DOHH2 (cell line): ENCODE measurements at regions not wholly inside any gene's neighbourhood (a gene's known extent, or its start where the extent isn't known, plus 50 kb on each side); places are given as distances from the start of the nearest gene placed in this dataset.

ENCODE experiments used
- H3F3A ChIP-seq: fragments of 200-600 bp; sonication (generic), shearing (Covaris generic); 2 replicates; pipeline ENCODE4 v1.6.0; 2016; ENCODE audit warnings: antibody characterized with exemption, mild to moderate bottlenecking; ENCODE audit not compliant: control insufficient read depth, insufficient read depth
- H3K27ac ChIP-seq: fragments of 200-600 bp; sonication (generic); 2 replicates; pipeline ENCODE4 v1.5.1; 2014; ENCODE audit warnings: low read depth, mild to moderate bottlenecking, low read length, moderate library complexity
- H3K27me3 ChIP-seq: fragments of 200-600 bp; sonication (generic); 2 replicates; pipeline ENCODE4 v1.6.1; 2014; ENCODE audit warnings: mild to moderate bottlenecking, low read length, mixed read lengths; ENCODE audit not compliant: control insufficient read depth
- H3K36me3 ChIP-seq: fragments of 200-600 bp; sonication (generic); 2 replicates; pipeline ENCODE4 v1.6.1; 2014; ENCODE audit warnings: mild to moderate bottlenecking, low read length, moderate library complexity, mixed read lengths; ENCODE audit not compliant: control insufficient read depth
- H3K4me1 ChIP-seq: fragments of 200-600 bp; sonication (generic); 2 replicates; pipeline ENCODE4 v1.6.1; 2014; ENCODE audit warnings: mild to moderate bottlenecking, low read length, mixed read lengths; ENCODE audit not compliant: control insufficient read depth
- H3K4me2 ChIP-seq: fragments of 200-600 bp; sonication (generic); 2 replicates; pipeline ENCODE4 v1.6.0; 2014; ENCODE audit warnings: mild to moderate bottlenecking, low read length, moderate library complexity
- H3K4me3 ChIP-seq: fragments of 200-600 bp; sonication (generic); 2 replicates; pipeline ENCODE4 v1.5.1; 2014; ENCODE audit warnings: mild to moderate bottlenecking, low read length, mixed read lengths
- H3K79me2 ChIP-seq: fragments of 200-600 bp; sonication (generic); 2 replicates; pipeline ENCODE4 v1.6.1; 2014; ENCODE audit warnings: mild to moderate bottlenecking, low read length, mixed read lengths; ENCODE audit not compliant: control insufficient read depth
- H3K9me2 ChIP-seq: fragments of 200-600 bp; sonication (generic); replicated peaks from 2 replicates; pipeline ENCODE4 v1.6.1; 2014; ENCODE audit warnings: mild to moderate bottlenecking, low read length, mixed read lengths; ENCODE audit not compliant: control insufficient read depth
- H3K9me3 ChIP-seq: fragments of 200-600 bp; sonication (generic); 2 replicates; pipeline ENCODE4 v1.6.1; 2014; ENCODE audit warnings: antibody characterized with exemption, low read length, mixed read lengths; ENCODE audit not compliant: control insufficient read depth, insufficient read depth
- H4K20me1 ChIP-seq: fragments of 200-600 bp; sonication (generic); 2 replicates; pipeline ENCODE4 v1.6.0; 2014; ENCODE audit warnings: low read depth, mild to moderate bottlenecking, antibody characterized with exemption, low read length, moderate library complexity; ENCODE audit not compliant: control insufficient read depth, insufficient read depth
- EZH2phosphoT487 ChIP-seq: fragments of 200-600 bp; sonication (generic); IDR thresholded peaks from 2 replicates; pipeline ENCODE4 v1.6.1; 2017; ENCODE audit warnings: borderline replicate concordance, mild to moderate bottlenecking, antibody characterized with exemption, low read length, moderate library complexity, mixed read lengths
- TF ChIP-seq, protein P1 (sequence below): fragments of 200-600 bp; sonication (generic); IDR thresholded peaks from one replicate; pipeline ENCODE4 v1.5.1; 2014; ENCODE audit warnings: antibody characterized with exemption, mild to moderate bottlenecking, low read depth, low read length; ENCODE audit not compliant: poor library complexity, severe bottlenecking

DNA sequence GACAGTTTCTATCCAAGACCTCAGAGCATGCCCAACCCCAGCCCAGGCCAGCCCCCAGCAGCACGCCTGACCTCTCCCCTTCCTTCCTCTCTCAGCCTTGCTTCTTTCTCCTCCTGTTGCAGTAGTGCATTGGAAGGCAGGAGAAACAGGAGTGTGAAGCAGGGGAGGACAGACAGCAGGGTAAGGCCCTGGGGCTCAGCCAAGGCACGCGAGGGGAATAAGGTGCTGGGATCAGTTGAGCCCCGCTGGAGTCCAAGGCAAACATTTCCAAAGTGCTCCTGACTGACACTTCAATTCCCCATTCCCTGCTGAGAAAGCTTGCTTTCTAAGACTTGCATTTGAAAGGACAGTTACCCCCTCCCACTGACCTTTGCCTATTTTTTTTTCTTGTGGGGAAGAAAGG, 73.1 kb upstream of the OLFM4 start:
- no peak for TF ChIP-seq EZH2phosphoT487
- TF ChIP-seq, protein P1, sequence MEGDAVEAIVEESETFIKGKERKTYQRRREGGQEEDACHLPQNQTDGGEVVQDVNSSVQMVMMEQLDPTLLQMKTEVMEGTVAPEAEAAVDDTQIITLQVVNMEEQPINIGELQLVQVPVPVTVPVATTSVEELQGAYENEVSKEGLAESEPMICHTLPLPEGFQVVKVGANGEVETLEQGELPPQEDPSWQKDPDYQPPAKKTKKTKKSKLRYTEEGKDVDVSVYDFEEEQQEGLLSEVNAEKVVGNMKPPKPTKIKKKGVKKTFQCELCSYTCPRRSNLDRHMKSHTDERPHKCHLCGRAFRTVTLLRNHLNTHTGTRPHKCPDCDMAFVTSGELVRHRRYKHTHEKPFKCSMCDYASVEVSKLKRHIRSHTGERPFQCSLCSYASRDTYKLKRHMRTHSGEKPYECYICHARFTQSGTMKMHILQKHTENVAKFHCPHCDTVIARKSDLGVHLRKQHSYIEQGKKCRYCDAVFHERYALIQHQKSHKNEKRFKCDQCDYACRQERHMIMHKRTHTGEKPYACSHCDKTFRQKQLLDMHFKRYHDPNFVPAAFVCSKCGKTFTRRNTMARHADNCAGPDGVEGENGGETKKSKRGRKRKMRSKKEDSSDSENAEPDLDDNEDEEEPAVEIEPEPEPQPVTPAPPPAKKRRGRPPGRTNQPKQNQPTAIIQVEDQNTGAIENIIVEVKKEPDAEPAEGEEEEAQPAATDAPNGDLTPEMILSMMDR: no peak
- no peak overlapping the region for H3K27ac ChIP-seq
- no peaks in the 10 kb centered on the region for H4K20me1 ChIP-seq
- H3K9me2 ChIP-seq: no peaks in the 10 kb centered on the region
- H3K79me2 ChIP-seq: no peaks in the 10 kb centered on the region
- no peaks in the 10 kb centered on the region for H3K36me3 ChIP-seq
- H3K9me3 ChIP-seq: no peaks in the 10 kb centered on the region
- H3F3A ChIP-seq: no peaks in the 10 kb centered on the region
- no peak overlapping the region for H3K4me3 ChIP-seq
- no peaks in the 10 kb centered on the region for H3K4me1 ChIP-seq
- no peaks in the 10 kb centered on the region for H3K27me3 ChIP-seq
- no peak overlapping the region for H3K4me2 ChIP-seq

DNA sequence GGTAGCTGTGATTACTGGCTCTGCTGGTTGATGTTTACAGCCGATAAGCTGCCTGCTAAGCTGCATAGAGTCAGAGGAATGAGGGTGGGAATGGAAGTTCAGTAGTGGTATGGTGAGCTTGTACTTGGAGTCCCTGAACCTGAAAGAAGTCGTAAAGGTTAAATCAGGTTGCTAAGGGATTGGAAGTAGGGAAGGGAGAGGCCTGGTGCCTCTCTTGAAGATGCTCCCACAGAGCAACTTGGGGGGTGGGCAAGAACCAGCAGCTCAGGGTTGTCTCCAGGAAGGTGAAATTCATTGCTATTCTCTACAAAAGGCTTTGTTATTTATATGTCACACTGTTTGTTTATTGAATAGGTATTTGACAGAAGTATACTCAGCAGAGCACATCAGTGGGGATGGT, 73.8 kb upstream of the OLFM4 start:
- Histone ChIP-seq H3K27me3 (no peaks in the 10 kb centered on the region), H3K9me3 (no peaks in the 10 kb centered on the region), H3K4me3 (no peak overlapping the region)

DNA sequence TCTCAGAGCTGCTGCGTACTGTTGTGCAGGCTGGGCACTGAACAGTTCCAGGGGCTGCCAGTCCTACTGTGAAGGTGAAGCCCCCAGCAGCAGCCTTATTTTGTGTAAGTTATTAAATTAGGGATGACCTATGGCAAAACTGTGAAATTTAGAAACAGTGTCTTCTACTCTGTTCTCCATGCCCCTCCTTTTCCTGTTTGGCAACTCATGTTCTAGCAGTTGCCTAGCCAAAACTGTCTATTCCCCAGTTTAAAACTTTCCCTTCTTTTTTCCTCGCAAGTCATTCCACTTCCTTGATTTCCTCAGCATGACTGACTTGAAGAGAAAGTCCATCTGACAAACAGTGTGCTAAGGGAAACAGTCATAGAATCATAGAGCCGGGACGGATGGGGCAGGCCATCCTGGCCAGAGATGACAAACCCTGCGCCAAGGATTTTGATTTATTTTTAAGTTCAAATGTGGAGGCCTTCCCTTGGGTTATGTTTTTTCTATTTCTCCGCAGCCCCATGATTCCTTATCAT, 78.1 kb upstream of the OLFM4 start:
- Histone ChIP-seq H3K9me3 (no peaks in the 10 kb centered on the region), H3K27ac (no peak overlapping the region), H3K79me2 (no peaks in the 10 kb centered on the region), H3F3A (no peaks in the 10 kb centered on the region), H3K36me3 (no peaks in the 10 kb centered on the region), H3K4me3 (no peak overlapping the region), H3K4me2 (no peak overlapping the region), H3K9me2 (no peaks in the 10 kb centered on the region), H3K27me3 (no peaks in the 10 kb centered on the region), H4K20me1 (no peaks in the 10 kb centered on the region), H3K4me1 (no peaks in the 10 kb centered on the region)
- TF ChIP-seq, protein P1: no peak
- no peak for TF ChIP-seq EZH2phosphoT487

More for the DNA sequence above, 73.8 kb upstream of the OLFM4 start:
- Histone ChIP-seq H3F3A (no peaks in the 10 kb centered on the region), H3K4me2 (no peak overlapping the region), H3K9me2 (no peaks in the 10 kb centered on the region), H3K79me2 (no peaks in the 10 kb centered on the region), H3K36me3 (no peaks in the 10 kb centered on the region), H4K20me1 (no peaks in the 10 kb centered on the region), H3K27ac (no peak overlapping the region), H3K4me1 (no peaks in the 10 kb centered on the region)
- TF ChIP-seq, protein P1: no peak
- no peak for TF ChIP-seq EZH2phosphoT487
